ENCODE measurements at regions not wholly inside any gene's neighbourhood (a gene's known extent, or its start where the extent isn't known, plus 50 kb on each side); places are given as distances from the start of the nearest gene placed in this dataset.

GRCh38 chr5:172567294-172567693 is 73.8 kb upstream of the NEURL1B start:
- TF ChIP-seq CTCF (IDR thresholded peaks at IDR 0.05) (no peak), POLR2A (IDR thresholded peaks at IDR 0.05) (no peak)
